ENCODE measurements at regions not wholly inside any gene's neighbourhood (a gene's known extent, or its start where the extent isn't known, plus 50 kb on each side); places are given as distances from the start of the nearest gene placed in this dataset.

DNA sequence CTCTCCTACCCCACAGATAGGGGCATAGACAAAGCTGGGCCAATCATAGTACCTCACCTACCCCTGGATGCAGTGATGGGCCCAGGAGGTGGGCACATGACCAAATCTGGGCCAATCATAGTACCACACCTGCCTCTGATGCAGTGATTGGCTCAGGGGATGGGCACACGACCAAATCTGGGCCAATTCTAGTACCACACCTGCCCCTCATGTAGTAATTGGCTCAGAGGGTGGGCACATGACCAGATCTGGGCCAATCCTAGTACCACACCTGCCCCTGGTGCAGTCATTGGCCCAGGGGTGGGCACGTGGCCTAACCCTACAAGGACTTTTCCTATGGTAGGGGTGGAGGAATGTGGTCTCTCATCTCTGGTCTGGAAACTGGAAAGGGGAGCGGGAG is 56.9 kb upstream of the MEF2A start:
- DNase-seq (ENCODE audit: low read depth in 2 of 2): no peak

DNA sequence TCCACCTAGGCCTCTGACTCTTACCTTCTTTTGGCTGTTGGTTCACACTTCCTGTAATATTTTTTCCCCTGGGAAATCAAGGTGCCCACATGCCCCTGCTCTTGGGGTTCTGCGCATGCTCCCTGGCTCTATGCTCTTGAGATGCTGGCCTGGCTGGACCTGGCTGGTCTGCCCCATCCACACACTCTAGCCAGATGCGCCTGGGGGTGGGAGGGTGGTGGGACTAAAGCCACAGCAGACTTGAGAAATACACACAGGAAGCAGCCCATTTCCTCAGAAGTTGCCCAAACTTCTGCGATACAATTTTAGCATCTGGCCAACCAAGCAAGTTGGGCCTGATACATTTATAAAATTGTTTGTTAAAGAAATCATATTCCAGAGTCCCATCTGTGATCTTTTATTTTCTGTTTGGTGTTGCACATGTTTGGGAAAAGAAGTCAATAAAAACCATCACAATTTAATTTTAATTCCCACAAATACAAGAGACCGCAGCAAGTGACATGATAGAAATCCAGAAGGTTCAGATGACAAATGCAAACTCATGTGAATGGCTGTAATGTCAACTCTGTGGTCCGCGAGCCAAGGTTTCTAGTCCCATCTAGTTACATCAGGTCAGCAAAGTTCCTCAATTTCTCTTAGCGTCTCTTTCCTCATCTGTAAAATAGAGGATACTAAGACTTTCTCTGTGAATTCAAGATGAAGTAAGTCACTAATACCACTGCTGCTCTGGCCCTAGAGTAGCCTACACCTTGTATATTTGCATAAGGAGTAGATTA is 55.9 kb upstream of the MEF2A start:
- DNase-seq (ENCODE audit: low read depth in 2 of 2): no peak

DNA sequence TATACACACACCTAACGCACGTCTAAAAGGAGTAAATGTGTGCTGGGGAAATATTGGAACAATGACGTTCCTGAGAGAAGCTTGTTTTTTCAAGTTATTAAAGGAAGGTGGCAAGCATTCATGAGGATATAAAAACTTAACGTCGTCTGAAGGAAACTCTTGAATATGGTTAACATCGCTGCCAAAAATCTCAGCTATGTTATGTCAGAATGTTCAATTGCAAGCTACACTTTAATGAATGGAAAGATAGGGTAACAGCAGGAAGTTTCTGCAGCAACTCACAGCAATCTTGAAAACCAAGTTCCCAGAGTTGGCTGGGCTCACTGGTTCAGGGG is 54.3 kb upstream of the MEF2A start:
- DNase-seq (ENCODE audit: low read depth in 2 of 2): no peak

DNA sequence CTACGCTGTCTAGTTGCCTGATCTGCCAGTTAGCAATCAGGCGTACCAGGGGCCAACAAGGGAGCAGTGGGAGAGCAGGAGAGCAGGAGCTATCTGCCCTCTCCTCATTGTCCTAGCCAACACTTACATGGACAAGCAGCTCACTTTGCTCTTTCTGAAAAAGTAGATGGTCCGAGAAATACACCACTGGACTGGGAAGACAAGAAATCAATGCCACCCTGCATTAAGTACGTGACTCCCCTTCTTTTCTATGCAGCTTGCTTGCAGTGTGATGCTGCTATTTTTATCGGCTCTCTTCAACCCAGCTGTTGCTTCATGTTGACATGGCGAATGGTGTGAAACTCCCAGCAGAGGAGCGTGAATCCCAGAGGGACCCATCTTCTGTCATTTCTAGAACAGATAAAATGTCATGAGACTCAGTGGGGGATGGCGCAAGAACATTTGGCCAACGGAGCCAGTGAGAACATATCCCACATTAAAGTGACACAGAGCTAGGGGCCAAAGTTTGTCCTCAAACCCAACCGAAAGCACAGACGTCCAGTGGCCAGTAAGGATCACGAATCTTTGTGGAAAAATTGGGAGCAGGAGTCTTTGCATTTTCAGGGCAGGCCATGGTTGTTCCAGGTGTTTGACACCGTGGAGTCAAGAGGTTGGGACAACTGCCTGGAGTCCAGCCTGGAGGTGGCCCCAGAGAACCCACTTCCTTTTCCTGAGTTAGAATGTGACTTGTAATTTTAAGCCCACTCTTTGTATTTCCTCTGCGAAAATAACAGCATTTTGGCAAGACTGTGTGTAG is 53.7 kb upstream of the MEF2A start:
- DNase-seq (ENCODE audit: low read depth in 2 of 2): no peak

DNA sequence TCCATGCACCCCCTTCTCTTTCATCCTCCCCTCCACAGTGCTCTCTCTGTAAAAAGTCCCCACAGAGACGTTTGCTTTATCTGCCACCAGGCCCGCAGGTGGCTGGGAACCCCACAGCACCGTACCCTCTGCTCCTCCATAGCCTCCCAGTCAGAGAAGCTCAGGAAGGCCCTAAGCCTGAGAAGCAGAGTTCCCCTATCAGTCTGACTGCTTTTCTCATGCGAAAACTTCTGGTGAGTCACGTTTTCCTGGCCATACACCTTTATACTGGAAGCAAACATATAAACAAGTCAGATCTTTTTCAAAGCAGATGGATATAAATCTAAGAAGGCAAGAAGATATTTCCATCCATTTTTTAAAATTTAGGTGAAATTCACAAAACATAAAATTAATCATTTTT is 51.5 kb upstream of the MEF2A start:
- no peak for DNase-seq (ENCODE audit: low read depth in 2 of 2)
